ENCODE measurements at regions not wholly inside any gene's neighbourhood (a gene's known extent, or its start where the extent isn't known, plus 50 kb on each side); places are given as distances from the start of the nearest gene placed in this dataset.
"Not testable (repeated sequence)": the region's sequence is repeated elsewhere in the genome, so short reads cannot be mapped to it uniquely, and the experiment has no call there.

DNA sequence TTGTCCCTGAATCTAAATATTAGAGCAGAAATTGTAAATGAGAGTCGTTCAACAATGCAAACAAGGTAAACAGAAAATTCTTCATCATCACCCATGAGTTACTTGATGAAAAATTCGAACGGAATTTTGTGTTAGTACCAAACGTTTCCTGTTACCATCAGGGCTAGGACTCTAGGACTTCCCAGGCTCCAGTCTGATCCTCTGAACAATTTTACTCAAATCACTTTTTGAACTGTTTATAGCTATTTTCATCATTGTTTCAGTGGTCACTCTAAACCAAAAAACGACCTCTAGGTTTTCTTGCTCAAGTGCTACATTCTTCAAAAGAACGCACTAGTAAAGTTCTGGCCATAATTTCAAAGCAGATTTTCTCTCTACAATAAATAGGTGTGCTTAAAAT is 273.3 kb downstream of the MREG start:
- no peak for DNase-seq

DNA sequence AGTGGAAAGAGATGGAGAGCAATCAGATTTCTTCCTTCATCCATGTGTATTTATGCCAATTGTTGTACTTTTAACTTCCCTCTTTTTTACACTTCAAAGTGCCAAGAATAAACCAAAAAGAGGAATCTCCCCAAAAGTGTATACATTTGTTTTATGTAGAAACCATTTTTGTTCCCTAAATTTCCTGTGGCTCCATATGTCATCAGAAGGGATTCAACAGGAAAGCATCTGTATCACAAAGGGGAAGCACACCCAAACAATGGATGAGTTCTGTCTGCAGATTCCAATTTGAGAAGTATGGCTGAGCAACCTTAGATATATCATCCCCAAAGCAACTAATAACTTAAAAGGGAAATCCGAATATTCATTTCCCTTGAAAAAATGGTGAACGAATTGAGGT is 275.0 kb downstream of the MREG start:
- no peak for DNase-seq

DNA sequence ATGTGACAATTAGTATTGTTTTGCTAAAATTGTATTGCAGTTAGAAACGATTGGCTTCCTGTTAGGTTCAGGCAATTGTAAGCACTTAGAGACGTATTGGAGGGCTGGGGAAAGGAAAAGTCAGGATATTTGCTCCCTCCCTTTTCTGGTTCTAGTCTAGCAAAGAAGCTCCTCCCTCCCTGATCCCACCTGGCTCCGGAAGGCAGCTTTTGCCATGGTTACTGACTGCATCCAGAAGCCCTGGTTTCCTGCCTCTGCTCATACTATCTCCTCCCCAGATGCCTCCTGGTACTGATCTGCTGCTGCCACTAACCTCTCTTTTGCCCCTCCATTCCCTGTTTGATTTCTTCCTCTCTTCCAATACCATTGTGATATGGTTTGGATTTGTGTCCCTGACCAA is 275.9 kb downstream of the MREG start:
- DNase-seq, result no peak

DNA sequence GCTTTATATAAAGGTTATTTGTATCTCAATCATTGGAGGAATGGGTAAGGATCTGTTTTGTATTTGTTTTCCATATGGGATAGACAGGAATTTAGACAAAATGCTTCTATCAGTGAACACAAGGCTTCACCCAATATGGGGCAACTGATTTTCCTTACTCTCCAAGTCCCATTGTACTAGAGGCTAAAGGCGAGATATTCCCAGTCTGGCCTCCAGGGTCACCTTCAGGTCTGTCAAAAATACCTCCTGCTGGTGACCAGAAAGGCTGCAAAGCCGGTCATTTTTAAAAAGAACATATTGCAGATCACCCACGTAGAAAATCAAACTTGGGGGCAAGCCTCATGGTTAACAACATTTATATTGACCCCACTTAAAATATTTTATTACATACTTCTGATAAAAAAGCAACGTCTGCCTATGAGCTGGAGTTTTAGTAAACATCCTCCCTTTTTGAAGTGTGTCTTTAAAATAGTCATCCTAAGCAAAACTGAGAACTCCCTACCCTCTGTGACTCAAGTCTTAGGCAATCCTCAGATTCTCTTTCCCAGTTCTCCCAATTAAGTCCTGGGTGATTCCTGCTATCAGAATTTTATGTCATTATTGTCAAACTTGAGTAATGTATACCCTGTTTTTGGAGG is 276.6 kb downstream of the MREG start:
- no peak for DNase-seq

DNA sequence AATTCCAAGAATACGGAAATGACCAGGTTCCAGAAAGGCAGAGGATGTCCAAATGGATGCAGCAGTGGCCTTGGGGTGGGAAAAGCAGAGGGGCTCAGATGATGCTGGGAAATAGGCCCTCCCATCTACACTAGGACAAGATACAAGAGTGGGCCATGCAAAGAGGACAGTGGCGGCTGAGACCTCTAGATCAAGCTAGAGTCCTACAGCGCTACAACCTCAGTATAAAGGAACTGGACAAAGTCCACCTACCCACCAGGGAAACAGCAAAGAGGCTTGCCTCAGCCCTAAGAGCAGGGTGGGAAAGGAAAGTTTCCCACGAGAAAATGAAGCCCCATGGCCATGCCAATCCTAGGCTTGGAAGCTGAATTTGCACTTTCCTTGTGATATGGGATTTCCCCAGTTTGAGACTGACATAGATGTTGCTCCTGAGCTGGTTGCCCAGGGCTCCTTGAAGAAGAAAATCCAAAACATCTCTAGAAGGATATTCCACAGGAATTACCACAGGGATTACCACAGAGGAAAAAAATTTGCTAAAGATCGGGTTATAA is 282.2 kb downstream of the MREG start:
- DNase-seq, result no peak

DNA sequence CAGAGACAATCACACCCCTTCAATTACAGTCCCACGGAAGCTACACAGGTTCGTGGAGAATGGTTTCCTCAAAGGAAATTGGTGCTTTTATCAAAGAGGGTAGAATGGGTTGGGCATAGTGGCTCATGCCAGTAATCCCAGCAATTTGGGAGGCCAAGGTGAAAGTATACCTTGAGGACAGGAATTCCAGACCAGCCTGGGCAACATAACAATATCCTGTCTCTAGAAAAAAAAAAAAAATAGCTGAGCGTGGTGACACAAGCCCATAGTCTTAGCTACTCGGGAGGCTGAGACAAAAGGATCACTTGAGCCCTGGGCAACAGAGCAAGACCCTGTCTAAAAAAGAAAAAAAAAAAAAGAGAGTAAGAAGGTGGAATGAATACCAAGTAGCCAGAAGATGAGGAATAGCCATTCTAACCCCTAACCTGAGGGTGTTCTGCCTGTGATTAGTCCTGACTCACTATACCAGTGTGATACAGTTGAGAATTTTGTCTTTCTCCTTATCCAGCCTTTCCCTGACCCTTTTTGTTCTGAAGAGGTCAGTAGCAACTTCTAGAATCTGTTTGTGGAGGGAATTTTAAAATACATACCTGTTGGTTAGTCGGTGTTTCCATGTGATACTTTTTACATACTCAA is 283.2 kb downstream of the MREG start:
- DNase-seq, result no peak

DNA sequence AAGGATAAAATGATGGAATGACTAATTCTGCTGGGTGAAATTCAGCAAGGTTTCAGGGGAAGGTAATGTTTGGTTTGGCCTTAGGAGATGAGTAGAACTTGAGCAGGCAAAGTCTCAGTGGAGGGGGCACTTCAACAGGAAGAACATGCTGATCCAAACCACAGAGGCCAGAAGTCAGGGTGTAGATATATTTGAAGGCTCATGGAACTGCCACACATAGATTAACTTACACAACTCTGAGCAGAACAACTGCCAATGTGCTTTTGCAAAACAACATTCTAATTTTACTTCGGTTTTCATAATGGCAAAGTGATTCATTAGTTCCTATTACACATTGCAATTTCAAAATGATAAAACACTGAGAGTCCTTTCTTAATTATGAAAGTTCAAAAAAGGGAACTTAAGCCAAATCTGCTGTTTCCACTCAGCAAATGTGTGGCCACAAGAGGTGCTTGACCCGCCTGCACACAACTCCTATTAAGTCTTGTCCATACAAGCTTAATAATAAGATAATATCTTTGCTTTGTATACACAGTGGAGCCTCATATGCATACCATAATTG is 284.8 kb downstream of the MREG start:
- DNase-seq, result no peak

DNA sequence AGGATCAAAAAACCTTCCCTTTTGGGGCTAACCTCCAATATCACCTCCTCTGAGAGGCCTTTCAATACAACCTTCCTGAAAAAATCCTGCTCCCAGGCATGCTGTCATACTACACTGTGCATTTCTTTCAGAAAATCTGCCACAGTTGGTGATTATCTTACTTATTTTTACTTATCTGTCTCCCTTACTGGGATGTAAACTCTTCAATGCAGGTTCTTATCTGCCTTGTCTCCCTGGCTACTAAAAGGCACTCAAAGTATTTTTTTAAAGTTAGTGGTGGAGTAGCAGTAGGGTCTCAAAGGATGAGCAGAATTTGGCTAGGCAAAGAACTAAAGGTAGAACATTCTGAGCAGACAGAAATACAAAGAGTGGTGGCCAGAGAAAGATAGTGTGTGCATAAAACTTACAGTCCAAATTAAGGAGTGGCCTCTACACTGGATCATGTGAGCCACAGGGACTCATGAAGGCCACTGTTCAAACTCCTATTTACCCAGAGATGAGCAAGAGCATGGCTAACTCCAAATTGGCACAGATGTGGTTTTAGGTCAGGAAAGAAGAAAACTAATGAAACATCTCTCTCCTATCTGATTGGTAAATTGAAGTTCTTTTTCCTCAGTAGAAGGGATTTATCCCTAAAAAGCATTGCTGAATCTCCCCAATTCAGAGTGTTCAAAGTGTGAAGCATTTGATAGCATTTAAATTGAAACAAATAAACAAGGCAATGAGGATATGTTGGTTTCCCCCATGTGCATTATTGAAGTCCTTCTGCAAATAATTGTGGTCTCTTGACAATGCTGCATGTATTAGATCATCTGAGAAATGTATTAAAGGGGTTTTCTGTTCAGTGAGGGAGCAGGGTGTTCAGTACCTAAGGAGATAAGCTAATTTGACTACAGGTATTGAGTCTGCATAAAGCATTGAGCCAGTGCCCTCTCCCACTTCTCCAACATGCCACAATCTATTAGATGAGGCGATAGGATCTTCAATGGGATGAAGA is 285.5 kb downstream of the MREG start:
- DNase-seq, result no peak

DNA sequence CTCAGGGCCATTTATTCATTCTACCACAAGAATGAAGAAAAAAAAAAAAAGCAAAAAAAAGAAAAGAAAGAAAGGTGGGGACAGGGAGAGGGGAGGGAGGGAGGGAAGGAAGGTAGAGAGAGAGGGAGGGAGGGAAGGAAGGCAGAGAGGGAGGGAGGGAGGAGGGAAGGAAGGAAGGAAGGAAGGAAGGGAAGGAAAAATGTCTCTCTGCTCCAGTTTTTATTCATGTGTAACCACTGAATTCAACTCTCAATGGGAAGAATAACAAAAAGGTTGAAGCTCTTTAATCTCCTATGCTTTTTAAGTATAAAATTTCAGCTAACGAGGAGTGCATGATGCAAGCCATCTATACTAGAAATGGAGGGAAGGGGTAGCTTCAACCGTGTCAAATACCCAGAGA is 287.3 kb downstream of the MREG start:
- DNase-seq, result no peak

DNA sequence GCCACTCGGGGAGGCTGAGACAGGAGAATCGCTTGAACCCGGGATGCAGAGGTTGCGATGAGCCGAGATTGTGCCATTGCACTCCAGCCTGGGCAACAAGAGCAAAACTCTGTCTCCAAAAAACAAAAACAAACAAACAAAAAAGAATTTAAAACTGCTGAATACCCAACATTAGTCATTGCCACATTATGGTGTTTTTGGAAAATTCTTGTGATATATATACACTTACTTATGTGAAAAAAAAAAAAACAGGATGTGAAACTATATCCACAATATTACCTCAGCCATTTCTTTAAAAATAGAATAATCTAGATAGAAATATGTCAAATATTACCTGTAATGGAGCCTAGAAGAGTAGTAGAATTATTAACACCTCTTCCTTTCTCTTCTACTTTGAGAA is 288.3 kb upstream of the FN1 start:
- no peak for DNase-seq

DNA sequence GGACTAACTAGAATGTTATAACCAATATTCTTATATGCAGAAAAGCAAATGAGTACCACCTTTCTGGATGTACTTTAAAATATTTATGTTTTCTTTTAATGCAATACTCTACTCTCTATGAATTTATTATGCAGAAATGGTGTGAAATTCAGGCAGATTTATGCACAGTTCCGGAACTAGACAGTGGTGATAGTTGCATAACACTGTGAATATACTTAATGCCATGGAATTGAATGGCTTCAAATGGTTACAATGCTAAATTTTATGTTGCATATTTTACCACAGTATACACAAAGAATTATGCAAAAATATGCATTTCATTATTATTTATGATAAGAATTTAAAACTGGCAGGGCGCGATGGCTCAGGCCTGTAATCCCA is 287.8 kb upstream of the FN1 start:
- DNase-seq, result no peak

DNA sequence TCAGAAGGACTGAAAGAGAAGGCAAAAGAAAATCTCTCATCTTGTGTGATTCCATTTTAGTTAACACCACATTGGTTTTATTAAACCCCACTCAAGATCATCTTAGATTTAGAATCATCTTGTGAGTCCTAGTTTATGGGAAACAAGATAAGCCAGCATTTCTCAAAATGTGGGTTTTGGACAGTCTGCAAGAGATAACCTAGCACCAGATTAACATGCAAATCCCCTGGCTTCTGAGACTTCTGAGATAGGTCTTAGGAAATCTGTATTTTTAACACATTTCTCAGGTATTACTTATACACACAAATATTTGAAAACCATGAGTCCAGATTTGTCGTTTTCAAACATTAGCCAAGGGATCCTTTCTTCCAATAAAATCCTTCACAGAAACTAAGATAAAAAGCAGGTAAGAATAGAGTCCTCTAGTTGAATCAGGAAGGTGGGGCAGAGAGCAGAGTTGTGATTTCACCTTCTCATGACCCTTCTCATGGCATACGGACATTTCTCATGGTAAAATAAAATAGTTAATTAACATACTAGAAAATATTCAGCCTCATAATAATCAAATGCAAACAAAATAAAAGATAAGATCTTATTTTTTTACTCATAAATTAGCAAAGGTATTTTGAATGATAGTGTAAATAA is 287.2 kb upstream of the FN1 start:
- DNase-seq, result no peak

DNA sequence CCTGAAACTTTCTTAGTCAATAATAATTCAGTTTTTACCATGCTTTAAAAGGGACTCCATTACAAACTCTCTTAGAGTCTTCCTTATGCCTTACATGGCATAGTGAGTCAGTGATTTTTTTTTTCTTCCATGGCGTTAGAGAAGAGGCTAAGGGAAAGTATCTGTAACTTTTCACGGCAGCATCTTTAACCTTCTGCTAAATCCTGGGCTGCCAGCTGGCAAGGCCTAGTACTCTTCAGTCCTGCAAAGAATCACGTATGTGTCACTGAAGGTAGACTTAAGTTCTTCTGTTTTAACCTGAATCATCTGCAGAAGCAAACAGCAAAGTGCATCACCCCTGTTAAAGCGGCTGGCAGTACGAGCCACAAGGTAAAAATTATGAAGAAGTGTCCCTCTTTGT is 286.3 kb upstream of the FN1 start:
- DNase-seq, result no peak

DNA sequence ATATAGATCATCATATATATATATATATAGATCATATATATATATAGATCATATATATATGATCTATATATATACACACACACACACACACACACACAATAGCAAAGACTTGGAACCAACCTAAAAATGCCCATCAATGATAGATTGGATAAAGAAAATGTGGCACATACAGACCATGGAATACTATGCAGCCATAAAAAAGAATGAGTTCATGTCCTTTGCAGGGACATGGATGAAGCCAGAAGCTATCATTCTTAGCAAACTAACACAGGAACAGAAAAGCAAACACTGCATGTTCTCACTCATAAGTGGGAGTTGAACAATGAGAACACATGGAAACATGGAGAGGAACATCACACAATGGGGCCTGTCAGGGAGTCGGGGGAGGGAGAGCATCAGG is 285.6 kb upstream of the FN1 start:
- not testable (repeated sequence) for DNase-seq

DNA sequence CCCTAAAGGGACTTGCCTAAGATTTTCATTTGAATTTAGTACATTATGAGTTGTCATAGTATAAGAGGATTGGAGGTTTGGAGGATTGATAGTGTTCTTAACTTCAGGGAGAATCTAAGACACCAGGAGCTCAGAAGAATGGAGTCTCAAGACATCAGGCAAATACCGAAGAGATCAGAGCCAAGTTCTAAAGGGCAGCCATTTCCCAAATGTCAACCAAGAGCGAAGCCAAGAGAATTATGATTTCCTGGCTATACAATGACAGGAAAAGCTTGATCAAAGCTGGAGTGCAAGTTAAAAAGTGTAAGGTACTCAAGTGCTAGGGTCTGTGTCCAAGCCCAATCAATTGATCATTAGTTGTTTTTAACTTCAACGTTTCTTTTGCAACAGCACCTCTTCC is 283.0 kb upstream of the FN1 start:
- DNase-seq, result no peak

DNA sequence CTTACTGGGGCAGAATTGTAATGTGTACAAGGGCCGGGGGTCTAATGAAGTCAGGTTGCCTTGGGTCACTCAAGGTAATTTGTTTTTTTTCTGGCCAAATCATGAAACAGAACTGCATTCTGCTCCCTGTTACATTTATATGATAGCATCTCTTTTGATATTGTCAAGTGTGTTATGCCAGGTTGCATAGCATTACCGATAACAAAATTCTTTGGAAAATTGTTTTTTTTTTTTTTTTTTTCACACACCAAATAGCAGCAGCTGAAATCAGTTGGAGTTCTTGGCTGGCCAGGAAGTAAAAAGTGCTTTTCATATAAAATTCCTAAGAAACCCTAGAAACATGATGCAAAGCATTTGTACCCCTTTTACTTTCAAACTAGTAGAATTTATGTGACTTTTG is 282.6 kb upstream of the FN1 start:
- DNase-seq, result no peak

DNA sequence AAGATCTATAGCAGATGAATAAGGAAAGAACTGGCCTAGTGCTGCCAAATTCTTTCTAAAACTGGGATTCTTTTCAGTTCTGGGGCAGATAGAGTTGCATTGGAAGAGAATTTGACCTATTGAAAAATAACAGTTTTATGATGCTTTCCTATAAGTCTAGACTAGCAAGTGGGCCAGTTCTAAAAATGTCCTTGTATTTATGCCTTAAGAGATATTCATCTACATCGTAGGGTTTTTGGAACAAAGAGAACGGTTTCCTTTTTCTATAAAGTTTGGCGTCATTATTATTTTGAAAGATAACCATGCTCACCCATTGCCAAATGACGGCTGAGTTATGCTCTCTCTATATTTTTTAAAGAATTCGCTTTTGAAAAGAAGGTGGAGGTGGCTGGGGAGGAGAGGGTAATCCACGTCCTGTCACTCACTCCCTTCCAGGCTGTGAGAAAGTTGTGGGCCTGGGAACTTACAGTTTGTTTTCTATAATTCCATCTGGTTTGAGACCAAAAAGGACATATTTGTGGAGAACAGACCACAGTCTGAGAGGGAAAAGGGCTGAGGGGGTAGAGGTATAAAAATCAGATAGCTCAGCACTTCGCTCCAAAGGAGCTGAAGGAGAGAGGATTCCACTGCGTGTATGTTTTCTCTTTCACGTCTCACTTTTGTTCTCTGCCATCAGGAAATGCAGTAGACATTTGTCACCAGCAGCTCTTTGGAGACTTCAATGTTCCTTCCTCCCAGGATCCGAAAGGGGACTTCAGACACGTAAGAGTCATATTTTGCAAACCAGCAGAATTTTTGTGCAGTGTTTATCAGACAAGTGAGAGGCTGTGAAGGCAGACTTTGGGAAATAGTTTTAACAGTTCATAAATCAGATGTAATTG is 281.9 kb upstream of the FN1 start:
- no peak for DNase-seq

DNA sequence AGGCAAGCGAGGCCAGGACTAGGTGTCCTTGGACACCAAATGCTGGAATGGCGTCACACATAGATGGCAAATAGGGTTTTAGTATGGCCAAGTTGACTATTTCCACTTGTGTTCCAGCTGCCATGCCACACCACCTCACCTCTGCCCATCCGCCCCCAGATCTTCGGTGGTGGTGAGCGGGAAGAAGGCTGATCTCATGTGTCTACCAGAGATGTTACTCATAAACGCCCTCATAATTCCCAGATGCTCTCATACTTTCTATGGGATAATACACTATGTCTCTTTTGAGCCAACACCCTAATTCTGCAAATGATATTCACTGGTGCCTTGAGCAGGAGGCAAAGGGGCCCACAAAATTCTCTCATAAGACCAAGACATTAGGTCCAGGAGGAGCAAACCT is 281.1 kb upstream of the FN1 start:
- DNase-seq, result no peak

DNA sequence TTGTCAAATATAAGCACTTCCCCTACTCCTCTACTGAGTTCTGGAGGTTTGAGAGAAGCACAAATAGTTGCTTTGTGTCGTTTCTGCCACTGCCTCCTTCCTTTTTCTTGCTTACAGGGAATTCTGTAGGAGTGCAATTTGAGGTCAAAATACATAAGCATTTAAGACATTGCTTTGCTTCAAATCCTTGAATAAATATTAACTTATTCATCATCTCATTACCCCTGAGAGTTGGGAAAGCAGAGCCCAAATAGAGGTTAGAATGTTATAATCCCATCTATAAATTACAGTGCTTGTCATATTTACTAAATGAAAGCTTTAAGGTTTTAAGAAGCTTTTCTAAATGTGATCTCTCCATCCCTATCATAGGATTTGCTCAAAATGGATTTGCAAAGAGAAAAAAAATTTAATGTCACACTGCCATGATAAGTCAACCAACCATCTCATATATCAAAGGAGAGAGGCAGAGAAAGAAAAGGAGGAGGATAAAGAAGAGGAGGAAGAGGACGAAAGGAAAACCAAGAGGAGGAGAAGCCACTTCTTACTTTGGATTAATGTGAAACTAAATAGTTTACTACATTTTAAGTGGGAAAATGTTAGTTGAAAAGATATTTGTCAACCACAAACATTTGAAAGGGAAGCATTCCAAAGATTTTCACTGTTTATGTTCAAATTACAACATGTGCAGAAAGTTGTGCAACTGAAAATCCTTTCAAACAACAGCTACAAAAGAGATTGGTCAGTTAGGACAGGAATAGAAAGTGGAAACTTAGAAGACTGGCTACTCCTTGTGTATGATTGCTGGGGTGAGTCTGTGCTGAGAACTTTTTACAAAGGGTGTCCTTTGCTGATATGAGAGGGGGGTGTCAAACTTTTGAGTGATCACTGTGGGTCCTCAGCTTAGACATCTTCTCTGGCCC is 277.3 kb upstream of the FN1 start:
- DNase-seq, result no peak

DNA sequence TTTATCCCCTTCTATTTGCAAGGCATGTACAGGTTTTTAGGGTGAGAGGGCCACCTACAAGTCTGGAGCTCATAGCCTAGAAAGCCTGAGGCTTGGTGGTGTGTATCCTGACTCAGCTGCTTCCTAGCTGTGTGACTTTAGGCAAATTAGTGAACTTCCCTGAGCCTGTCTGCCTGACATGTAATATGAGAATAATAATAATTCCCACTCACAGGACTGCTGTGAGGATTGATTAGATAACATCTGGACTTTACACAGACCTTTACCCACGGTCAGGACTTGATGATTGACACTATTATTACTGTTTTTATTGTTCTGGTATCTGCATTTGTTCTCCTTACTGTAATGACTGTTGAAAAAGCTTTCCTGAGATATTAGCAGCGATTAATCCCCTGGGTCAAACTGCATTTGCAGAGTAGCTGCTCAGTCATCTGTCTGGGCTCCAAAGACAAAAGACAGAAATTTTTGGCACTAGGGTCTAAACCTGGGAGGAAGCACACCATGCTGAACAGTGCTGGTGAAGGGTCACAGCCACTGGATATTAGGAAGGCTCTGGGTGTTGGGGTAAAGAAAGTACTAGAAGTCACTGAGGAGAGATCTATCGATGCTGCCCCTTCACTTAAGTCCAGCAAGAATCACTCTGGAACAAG is 276.5 kb upstream of the FN1 start:
- no peak for DNase-seq

Data from DMS153 (cell line).